HG02840 (cell line): ENCODE measurements at regions not wholly inside any gene's neighbourhood (a gene's known extent, or its start where the extent isn't known, plus 50 kb on each side); places are given as distances from the start of the nearest gene placed in this dataset.
"Not testable (repeated sequence)": the region's sequence is repeated elsewhere in the genome, so short reads cannot be mapped to it uniquely, and the experiment has no call there.

Source experiments
- ATAC-seq: cut with Tn5 transposase; IDR thresholded peaks from one replicate; pipeline ENCODE4 v1.9.1; 2021; ENCODE audit warnings: mild to moderate bottlenecking, moderate library complexity, moderate number of reproducible peaks; ENCODE audit not compliant: unreplicated experiment, low FRiP score

- ATAC-seq: no peak
Measured at GRCh38 chr6:21871831-21872230, 278.3 kb downstream of the SOX4 start.

DNA sequence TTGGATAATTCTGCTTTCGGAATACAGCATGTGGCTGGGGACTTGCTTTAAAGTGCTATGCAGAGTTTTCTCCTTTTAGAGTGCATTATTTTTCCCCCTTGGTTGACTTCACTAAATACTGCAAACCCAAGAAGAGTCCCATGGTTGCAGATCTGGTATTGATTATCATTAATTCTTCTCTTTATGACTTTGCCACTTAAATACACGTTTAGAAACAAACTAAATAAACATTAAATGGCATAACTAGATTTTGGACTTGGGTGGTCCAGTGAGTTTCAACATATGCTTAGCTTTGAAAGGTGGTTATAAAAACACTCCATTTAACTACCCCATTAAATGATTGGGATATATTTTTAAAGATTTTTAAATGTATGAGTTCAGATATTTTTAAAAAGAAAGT lies 279.2 kb downstream of the SOX4 start:
- no peak for ATAC-seq

GRCh38 chr6:21873562-21873961 lies 280.0 kb downstream of the SOX4 start:
- no peak for ATAC-seq

GRCh38 chr6:21874372-21874771 lies 280.8 kb downstream of the SOX4 start:
- ATAC-seq: no peak

DNA sequence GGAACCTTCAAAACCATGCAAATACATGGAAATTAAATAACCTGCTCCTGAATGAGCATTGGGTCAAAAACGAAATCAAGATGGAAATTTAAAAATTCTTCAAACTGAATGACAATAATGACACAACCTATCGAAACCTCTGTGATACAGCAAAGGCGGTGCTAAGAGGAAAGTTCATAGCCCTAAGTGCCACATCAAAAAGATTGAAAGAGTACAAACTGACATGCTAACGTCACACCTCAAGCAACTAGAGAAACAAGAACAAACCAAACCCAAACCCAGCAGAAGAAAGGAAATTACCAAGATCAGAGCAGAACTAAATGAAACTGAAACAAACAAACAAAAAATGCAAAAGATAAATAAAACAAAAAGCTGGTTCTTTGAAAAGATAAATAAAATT lies 283.5 kb downstream of the SOX4 start:
- not testable (repeated sequence) for ATAC-seq

DNA sequence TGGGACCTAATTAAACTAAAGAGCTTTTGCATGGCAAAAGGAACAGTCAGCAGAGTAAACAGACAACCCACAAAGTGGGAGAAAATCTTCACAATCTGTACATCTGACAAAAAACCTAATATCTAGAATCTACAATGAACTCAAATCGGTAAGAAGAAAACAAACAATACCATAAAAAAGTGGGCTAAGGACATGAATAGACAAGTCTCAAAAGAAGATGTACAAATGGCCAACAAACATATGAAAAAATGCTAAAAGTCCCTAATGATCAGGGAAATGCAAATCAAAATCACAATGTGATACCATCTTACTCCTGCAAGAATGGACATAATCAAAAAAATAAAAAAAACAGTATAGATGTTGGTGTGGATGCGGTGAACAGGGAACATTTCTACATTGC lies 286.7 kb downstream of the SOX4 start:
- not testable (repeated sequence) for ATAC-seq

- no peak for ATAC-seq
Measured at GRCh38 chr6:21881969-21882465, 288.5 kb downstream of the SOX4 start.

DNA sequence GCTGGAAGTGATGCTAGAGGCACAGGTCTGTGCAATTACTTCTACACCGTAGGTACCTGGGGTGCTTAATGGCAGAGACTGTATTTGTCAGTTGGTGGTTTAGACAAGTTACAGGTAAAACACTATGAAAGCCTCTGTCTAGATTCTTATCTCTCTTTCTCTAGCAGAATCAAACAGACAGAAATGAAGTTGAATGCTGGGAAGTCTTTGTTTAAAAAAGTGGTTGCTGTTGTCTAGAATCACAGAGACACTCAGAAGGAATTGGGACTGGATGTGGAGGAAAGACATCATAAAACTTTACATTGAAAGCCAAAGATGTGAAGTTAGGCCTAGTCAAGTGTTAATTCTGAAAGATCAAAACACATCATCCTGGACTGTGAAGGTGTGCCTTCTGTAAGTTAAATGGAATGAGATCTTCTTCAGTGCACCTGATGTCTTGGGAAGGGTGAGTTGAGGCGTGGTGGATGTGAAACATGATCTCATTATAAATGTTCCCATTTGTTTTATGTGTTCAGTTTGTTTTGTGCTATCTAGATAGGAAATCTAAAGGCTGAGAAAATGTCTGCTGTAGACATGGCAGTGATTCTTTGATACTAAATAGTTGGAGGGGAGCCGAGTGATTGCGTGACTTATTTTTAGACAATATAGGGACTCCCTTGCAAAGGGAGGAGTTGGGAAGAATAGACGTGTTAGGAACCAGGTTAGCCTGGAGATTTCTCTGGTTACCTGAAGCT lies 290.2 kb downstream of the SOX4 start:
- ATAC-seq: no peak

DNA sequence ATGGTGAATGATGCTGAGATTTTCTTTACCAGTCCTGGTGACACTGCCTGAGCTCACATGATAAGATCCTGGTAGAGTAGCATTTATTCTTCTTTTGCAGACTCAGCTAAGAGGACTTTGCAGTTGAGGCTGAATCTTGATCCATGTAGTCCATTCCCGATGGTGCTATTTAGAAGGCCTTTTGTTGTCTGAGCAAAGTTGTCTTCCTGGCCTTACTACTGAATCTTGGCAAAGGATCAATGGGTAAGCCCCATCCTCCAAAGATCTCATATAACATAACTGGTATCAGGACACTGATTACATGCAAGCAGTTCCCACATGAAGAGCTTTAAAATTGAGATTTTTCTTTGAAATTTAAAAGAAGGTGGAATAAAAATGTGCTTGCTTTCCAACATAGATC lies 291.6 kb downstream of the SOX4 start:
- no peak for ATAC-seq

GRCh38 chr6:21885532-21886114 lies 292.1 kb downstream of the SOX4 start:
- no peak for ATAC-seq

- ATAC-seq: no peak
Measured at GRCh38 chr6:21886542-21887151, 293.1 kb downstream of the SOX4 start.

GRCh38 chr6:21887231-21888185 lies 294.0 kb downstream of the SOX4 start:
- ATAC-seq: no peak

DNA sequence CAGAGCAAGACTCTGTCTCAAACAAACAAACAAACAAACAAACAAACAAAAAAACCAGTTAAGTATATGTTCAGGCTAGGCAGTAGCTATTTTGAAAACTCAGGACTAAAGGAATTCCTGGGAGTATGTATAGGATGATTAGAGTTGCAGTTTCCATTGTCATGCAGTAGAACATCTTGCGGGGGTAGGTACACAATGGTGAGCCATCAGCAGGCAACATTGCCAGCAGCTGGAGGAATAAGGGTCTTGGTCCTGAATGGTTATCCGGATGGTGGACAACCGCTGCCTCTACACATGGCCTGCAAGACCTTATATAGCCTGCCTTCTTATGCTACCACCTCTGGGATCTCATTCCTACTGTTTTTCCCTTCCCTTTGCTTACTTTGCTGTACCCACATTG lies 297.5 kb downstream of the SOX4 start:
- no peak for ATAC-seq

DNA sequence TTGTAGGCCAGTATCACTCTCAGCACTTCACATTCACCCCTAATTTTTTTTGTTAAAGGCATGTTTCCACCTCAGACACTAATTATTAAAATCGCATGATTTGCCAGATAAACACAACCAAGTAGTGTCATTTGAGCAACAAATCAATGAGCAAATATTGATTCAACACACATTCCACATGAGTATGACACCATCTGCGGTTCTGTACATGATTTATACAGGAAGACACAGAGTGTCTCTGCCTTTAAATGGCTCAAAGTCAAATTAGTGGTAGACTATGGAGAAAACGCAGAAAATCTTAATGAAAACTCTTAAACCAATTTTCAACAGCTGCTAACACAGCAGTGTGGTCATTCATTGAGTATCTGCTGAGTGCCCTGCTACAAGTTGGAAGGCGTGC lies 300.2 kb downstream of the SOX4 start:
- no peak for ATAC-seq

DNA sequence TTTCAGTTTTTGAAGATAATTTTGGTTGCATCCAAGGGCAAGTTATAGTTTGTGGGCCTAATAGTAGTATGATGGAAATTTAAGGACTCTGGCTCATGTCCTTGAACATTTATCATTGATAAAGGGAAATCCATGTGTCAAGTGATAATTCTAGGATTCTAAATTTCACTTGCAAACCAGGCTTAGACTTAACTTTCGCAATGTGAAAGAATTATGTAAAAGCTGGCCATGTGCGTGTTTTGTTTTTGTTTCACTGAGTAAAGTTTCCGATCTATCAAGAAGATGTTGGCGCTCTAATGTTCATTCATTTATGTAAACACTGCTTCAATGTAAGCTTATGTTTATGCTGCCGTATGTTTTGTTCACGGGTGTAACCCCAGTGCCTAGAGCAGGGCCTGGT lies 302.0 kb downstream of the SOX4 start:
- ATAC-seq: no peak

DNA sequence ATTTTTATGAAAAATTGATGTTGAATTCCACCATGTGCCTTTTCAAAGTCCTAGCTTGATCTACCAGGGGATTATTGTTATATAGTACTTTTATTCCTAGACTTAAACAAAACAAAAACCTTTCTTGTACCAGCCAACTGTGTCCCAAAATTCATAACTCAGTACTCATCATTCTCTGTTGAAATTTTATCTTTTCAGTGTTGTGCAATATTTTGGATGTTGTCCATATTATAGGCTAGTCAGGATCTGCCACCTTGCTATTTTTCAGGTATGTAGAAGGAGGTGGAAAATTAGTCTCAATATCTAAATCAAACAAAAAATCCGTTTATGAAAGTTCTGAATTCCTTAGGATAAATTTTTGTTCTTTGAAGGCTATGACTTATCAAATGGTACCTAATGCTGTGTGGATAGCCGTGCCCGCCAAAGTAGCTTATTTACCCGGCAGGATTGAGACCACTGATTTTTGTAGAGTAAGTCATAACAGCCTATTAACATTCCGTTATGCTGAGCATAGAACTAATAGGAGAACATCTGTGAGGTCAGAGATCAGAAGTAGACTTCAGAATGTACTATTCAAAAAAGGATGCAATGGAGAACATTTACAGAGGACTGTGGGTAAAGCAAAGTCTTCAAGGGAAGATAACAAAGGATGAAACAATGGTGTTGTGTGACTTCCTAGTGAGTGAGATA lies 304.7 kb downstream of the SOX4 start:
- ATAC-seq: no peak

DNA sequence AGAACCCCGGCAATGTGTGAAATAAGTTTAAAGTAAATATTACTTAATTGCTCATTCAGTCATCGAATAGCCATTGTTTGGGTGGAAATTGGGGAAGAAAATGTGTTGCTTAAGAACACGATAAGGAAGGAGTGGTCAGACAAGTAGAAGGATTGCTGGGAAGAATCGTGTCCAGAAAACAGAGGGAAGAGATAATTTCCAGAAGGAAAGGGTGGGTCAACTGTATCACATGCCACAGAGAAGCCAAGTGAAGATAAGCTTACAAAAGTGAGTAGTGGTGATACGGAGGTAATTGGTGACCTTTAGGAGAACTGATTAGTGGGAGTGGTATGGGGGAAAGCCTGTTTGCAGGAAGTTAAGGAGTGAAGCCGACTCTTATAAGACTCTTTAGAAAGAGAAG lies 306.2 kb downstream of the SOX4 start:
- ATAC-seq: no peak

- no peak for ATAC-seq
Measured at GRCh38 chr6:21900730-21901129, 307.2 kb downstream of the SOX4 start.

- no peak for ATAC-seq
Measured at GRCh38 chr6:21902628-21903169, 309.1 kb downstream of the SOX4 start.

GRCh38 chr6:21905531-21905930 lies 312.0 kb downstream of the SOX4 start:
- no peak for ATAC-seq
